GM12892 (cell line): ENCODE measurements at regions not wholly inside any gene's neighbourhood (a gene's known extent, or its start where the extent isn't known, plus 50 kb on each side); places are given as distances from the start of the nearest gene placed in this dataset.

Experiments used
- POLR2AphosphoS5 ChIP-seq: IDR thresholded peaks from 2 replicates; pipeline ENCODE4 v1.6.1; 2011; ENCODE audit warnings: low read depth, low read length, control low read depth
- TAF1 ChIP-seq: IDR thresholded peaks from 2 replicates; pipeline ENCODE4 v1.6.1; 2011; ENCODE audit warnings: low read depth, mild to moderate bottlenecking, control low read depth, low read length, borderline replicate concordance

DNA sequence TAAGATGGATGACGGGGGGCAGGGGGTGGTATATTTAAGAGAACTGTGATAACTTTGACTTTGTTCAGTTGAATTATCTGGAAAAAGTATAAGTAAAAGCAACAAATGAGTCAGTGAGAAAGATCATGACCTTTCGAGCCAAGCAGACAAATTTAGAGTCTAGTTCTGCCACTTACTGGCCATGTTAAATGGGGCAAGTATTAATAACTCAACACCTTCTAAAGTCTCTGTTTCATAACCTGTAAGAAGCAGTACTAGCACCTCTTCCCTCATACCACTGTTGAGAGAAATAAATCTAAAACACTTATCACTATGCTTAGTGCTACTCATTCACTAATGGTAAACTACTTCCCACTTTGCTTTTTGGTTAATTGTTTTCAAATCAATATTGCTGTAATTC, 604.4 kb upstream of the LRRN3 start:
- TF ChIP-seq POLR2AphosphoS5 (no peak), TAF1 (no peak)
